Spleen (tissue), 7 donors: ENCODE measurements at regions not wholly inside any gene's neighbourhood (a gene's known extent, or its start where the extent isn't known, plus 50 kb on each side); places are given as distances from the start of the nearest gene placed in this dataset.

Experiments
- CTCF ChIP-seq, 11 experiments: fragments of 200-600 bp in 7 of 11; fragments of 450-650 bp in 4 of 11; sonication (generic) in 4 of 11; IDR thresholded peaks in 8 of 11; conservative IDR thresholded peaks in 3 of 11; 1 replicate in 7 of 11; 2 replicates in 4 of 11; pipeline versions ENCODE4 v1.4.0 to v1.8.0; 2016 to 2021; ENCODE audit warnings: antibody characterized with exemption in 11 of 11, inconsistent platforms in 4 of 11, mild to moderate bottlenecking in 1 of 11
- POLR2A ChIP-seq, 3 donors: fragments of 450-650 bp; IDR thresholded peaks; one replicate each; pipeline ENCODE4 v1.5.1; 2017; ENCODE audit warnings: antibody characterized with exemption in 3 of 3, mild to moderate bottlenecking in 1 of 3
- POLR2AphosphoS5 ChIP-seq, 3 donors: sonication (generic); formaldehyde crosslinking; IDR thresholded peaks; one replicate each; pipeline ENCODE4 v1.5.1; 2017; ENCODE audit warnings: antibody characterized with exemption in 3 of 3
- donor health status: DM: no; HTN: no; CAD: no; lungs with moderate emphysema.
- donor health status: DM: no; HTN: no; CAD: no.
- donor health status: DM: no; HTN: no; CAD: no.

GRCh38 chr4:110418641-110419040 is 57.3 kb upstream of the ENPEP start:
- TF ChIP-seq POLR2A (IDR thresholded peaks at IDR 0.05) (no peak), CTCF (IDR thresholded peaks at IDR 0.05 in 8 of 11, conservative IDR thresholded peaks at IDR 0.05 in 3 of 11) (no peak), POLR2AphosphoS5 (IDR thresholded peaks at IDR 0.05) (no peak)
